ENCODE measurements at regions not wholly inside any gene's neighbourhood (a gene's known extent, or its start where the extent isn't known, plus 50 kb on each side); places are given as distances from the start of the nearest gene placed in this dataset.

DNA sequence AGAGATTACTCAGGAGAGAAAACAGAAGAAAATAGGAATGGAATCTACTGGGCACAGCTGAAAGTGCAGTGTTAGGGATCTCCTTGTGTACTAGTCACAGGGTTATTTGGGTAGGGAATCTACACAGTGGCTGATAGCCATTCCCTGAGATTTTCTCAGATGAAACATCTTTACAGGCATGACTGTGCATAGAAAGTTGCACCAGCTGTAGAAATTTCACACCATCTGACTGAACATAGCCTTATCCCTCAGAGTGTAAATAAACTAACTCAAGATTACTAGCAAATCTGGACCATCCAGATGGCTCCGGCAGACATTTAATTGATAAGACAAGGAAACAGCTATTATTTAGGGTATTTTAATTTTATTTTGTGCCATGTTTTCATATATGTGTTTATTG is 2053.5 kb upstream of the TENM3 start:
- Histone ChIP-seq H3K4me1 (ENCODE audit: insufficient read depth, low read length, poor library complexity, severe bottlenecking) (no peaks in the 10 kb centered on the region), H3K9me3 (ENCODE audit: low read depth, low read length, poor library complexity, severe bottlenecking) (no peaks in the 10 kb centered on the region), H3K36me3 (ENCODE audit: insufficient read depth, low read length, poor library complexity, severe bottlenecking) (no peaks in the 10 kb centered on the region), H3K27ac (ENCODE audit: low read depth, low read length, poor library complexity, severe bottlenecking) (no peak overlapping the region), H3K27me3 (replicated peaks; ENCODE audit: insufficient read depth, low read depth, low read length, poor library complexity) (no peaks in the 10 kb centered on the region), H3K4me3 (ENCODE audit: low read depth, low read length, poor library complexity, severe bottlenecking) (no peak overlapping the region)
- no TSS peak for BruUV-seq (replicated peaks)
- TF ChIP-seq, protein P1, sequence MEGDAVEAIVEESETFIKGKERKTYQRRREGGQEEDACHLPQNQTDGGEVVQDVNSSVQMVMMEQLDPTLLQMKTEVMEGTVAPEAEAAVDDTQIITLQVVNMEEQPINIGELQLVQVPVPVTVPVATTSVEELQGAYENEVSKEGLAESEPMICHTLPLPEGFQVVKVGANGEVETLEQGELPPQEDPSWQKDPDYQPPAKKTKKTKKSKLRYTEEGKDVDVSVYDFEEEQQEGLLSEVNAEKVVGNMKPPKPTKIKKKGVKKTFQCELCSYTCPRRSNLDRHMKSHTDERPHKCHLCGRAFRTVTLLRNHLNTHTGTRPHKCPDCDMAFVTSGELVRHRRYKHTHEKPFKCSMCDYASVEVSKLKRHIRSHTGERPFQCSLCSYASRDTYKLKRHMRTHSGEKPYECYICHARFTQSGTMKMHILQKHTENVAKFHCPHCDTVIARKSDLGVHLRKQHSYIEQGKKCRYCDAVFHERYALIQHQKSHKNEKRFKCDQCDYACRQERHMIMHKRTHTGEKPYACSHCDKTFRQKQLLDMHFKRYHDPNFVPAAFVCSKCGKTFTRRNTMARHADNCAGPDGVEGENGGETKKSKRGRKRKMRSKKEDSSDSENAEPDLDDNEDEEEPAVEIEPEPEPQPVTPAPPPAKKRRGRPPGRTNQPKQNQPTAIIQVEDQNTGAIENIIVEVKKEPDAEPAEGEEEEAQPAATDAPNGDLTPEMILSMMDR (conservative IDR thresholded peaks at IDR 0.05; ENCODE audit: low read depth, low read length), result no peak
- TF ChIP-seq EZH2 (IDR thresholded peaks at IDR 0.05; ENCODE audit: borderline replicate concordance, low read depth, low read length, poor library complexity, severe bottlenecking), result no peak
- no peak for DNase-seq (ENCODE audit: low spot score)
- POLR2A ChIA-PET (ENCODE audit: low non-redundant PET), result no interaction called here
- intact Hi-C loops (cut with micrococcal nuclease; ENCODE audit: unreplicated experiment), result no loop called here
- CTCF ChIA-PET, result no interaction called here

DNA sequence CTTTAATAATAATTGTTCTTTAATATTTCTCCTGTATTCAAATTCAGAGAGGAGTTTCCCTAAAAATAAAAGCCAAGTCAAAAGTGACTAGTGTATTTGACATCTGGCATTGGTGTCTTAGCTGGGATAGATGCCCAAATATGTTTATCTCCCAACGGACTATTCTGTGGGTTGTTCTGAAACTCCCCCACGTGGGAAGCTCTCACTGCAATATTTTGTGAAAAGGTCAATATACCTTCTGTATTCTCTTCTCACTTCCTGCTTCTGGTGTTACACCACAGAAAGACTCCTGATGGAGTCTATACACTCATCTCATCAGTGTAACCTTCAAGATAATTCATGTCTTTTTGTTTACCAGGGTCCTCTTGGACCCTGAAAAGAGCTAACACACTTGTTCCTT is 2052.8 kb upstream of the TENM3 start:
- no peaks in the 10 kb centered on the region for H3K9me3 ChIP-seq (ENCODE audit: low read depth, low read length, poor library complexity, severe bottlenecking)
- H3K27ac ChIP-seq (ENCODE audit: low read depth, low read length, poor library complexity, severe bottlenecking), result no peak overlapping the region
- no peak overlapping the region for H3K4me3 ChIP-seq (ENCODE audit: low read depth, low read length, poor library complexity, severe bottlenecking)
- ChIA-PET CTCF (no interaction called here), POLR2A (ENCODE audit: low non-redundant PET) (no interaction called here)
- no peak for TF ChIP-seq EZH2 (IDR thresholded peaks at IDR 0.05; ENCODE audit: borderline replicate concordance, low read depth, low read length, poor library complexity, severe bottlenecking)
- TF ChIP-seq, protein P1 (conservative IDR thresholded peaks at IDR 0.05; ENCODE audit: low read depth, low read length), result no peak
- no peak for DNase-seq (ENCODE audit: low spot score)
- no TSS peak for BruUV-seq (replicated peaks)
- H3K27me3 ChIP-seq (replicated peaks; ENCODE audit: insufficient read depth, low read depth, low read length, poor library complexity), result no peaks in the 10 kb centered on the region
- no peaks in the 10 kb centered on the region for H3K4me1 ChIP-seq (ENCODE audit: insufficient read depth, low read length, poor library complexity, severe bottlenecking)
- intact Hi-C loops (cut with micrococcal nuclease; ENCODE audit: unreplicated experiment), result no loop called here
- no peaks in the 10 kb centered on the region for H3K36me3 ChIP-seq (ENCODE audit: insufficient read depth, low read length, poor library complexity, severe bottlenecking)

DNA sequence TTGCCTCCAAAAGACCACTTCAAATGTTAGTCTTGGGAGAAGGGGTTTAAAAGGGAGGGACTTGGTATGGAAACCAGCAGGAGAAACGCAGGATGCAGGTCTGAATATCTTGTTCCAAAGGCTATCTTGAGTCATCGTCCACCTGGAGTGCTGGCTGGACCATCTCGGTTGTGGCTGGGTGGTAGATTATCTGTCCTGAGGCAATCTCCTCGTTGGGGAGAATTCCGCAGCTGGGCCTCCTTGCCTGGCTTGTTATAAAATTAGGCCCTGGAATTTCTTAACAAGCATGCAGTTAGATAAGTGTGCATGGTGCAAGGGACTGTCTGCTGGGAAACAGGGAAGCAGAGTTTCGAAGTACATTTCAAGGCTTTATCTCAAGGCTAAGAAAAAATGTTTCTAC is 2045.7 kb upstream of the TENM3 start:
- H3K9me3 ChIP-seq (ENCODE audit: low read depth, low read length, poor library complexity, severe bottlenecking), result no peaks in the 10 kb centered on the region
- DNase-seq (ENCODE audit: low spot score), result no peak
- intact Hi-C loops (cut with micrococcal nuclease; ENCODE audit: unreplicated experiment), result no loop called here
- H3K36me3 ChIP-seq (ENCODE audit: insufficient read depth, low read length, poor library complexity, severe bottlenecking), result no peaks in the 10 kb centered on the region
- no TSS peak for BruUV-seq (replicated peaks)
- ChIA-PET CTCF (no interaction called here), POLR2A (ENCODE audit: low non-redundant PET) (no interaction called here)
- no peaks in the 10 kb centered on the region for H3K27me3 ChIP-seq (replicated peaks; ENCODE audit: insufficient read depth, low read depth, low read length, poor library complexity)
- TF ChIP-seq EZH2 (IDR thresholded peaks at IDR 0.05; ENCODE audit: borderline replicate concordance, low read depth, low read length, poor library complexity, severe bottlenecking), result no peak
- TF ChIP-seq, protein P1 (conservative IDR thresholded peaks at IDR 0.05; ENCODE audit: low read depth, low read length), result no peak
- H3K4me3 ChIP-seq (ENCODE audit: low read depth, low read length, poor library complexity, severe bottlenecking), result no peak overlapping the region
- no peaks in the 10 kb centered on the region for H3K4me1 ChIP-seq (ENCODE audit: insufficient read depth, low read length, poor library complexity, severe bottlenecking)
- no peak overlapping the region for H3K27ac ChIP-seq (ENCODE audit: low read depth, low read length, poor library complexity, severe bottlenecking)
